Body of pancreas (tissue), 4 donors: ENCODE measurements at regions not wholly inside any gene's neighbourhood (a gene's known extent, or its start where the extent isn't known, plus 50 kb on each side); places are given as distances from the start of the nearest gene placed in this dataset.

Experiments
- ATAC-seq: fragments of 150-250 bp; one replicate; pipeline ENCODE4 v1.9.1; 2016
- DNase-seq, 4 donors: peaks; one replicate each; pipeline ENCODE4 v3.0.0-alpha.2; 2019
- H3K27ac ChIP-seq, 4 donors: fragments of 200-600 bp; sonication (generic); 1 replicate in 3 of 4; 2 replicates in 1 of 4; pipeline versions ENCODE4 v1.5.1 to v1.6.1; 2016 to 2019; ENCODE audit warnings: mild to moderate bottlenecking in 1 of 4, mixed read lengths in 1 of 4, moderate library complexity in 1 of 4
- H3K27me3 ChIP-seq, 2 donors: fragments of 200-600 bp; sonication (generic); one replicate each; pipeline ENCODE4 v1.6.0; 2016; ENCODE audit warnings: mild to moderate bottlenecking in 1 of 2
- H3K36me3 ChIP-seq, 2 donors: fragments of 200-600 bp; sonication (generic); replicated peaks in 1 of 2; 2 replicates each; pipeline ENCODE4 v1.5.1; 2016; ENCODE audit warnings: low read depth in 2 of 2; ENCODE audit not compliant: insufficient read depth in 1 of 2
- H3K4me1 ChIP-seq: fragments of 200-600 bp; sonication (generic); one replicate; pipeline ENCODE4 v1.6.0; 2016
- H3K4me3 ChIP-seq, 2 donors: fragments of 200-600 bp; sonication (generic); 1 replicate in 1 of 2; 2 replicates in 1 of 2; pipeline ENCODE4 v1.5.1; 2016 to 2019
- H3K9me3 ChIP-seq, 3 donors: fragments of 200-600 bp; sonication (generic); 1 replicate in 2 of 3; 2 replicates in 1 of 3; pipeline ENCODE4 v1.5.1; 2016
- POLR2A ChIP-seq, 3 donors: fragments of 450-650 bp; IDR thresholded peaks; one replicate each; pipeline ENCODE4 v1.6.1; 2016; ENCODE audit warnings: antibody characterized with exemption in 3 of 3, mild to moderate bottlenecking in 2 of 3
- WGBS, 2 donors: methylation state at CpG; one replicate each; pipeline ENCODE4 v1.1.5; 2017; 5-methylcytosine and 5-hydroxymethylcytosine counted together
- intact Hi-C: fragments of 100-400 bp; cut with DNase I; formaldehyde crosslinking; loops from one replicate; pipeline ENCODE4 v1.15.1; 2023
- TF ChIP-seq, protein P1 (sequence below), 7 experiments: fragments of 450-650 bp in 4 of 7; fragments of 200-600 bp in 3 of 7; sonication (generic) in 3 of 7; IDR thresholded peaks; one replicate each; pipeline ENCODE4 v1.5.1; 2016 to 2019; ENCODE audit warnings: antibody characterized with exemption in 7 of 7

GRCh38 chr11:70808686-70809375, 410.5 kb downstream of the CTTN start:
- Histone ChIP-seq H3K27me3 (no peaks in the 10 kb centered on the region), H3K4me3 (no peak overlapping the region), H3K36me3 (no peaks in the 10 kb centered on the region), H3K4me1 (no peaks in the 10 kb centered on the region), H3K27ac (no peak overlapping the region), H3K9me3 (no peaks in the 10 kb centered on the region)
- ATAC-seq (no peak), DNase-seq (no peak)
- TF ChIP-seq POLR2A (IDR thresholded peaks at IDR 0.05): no peak
- TF ChIP-seq, protein P1, sequence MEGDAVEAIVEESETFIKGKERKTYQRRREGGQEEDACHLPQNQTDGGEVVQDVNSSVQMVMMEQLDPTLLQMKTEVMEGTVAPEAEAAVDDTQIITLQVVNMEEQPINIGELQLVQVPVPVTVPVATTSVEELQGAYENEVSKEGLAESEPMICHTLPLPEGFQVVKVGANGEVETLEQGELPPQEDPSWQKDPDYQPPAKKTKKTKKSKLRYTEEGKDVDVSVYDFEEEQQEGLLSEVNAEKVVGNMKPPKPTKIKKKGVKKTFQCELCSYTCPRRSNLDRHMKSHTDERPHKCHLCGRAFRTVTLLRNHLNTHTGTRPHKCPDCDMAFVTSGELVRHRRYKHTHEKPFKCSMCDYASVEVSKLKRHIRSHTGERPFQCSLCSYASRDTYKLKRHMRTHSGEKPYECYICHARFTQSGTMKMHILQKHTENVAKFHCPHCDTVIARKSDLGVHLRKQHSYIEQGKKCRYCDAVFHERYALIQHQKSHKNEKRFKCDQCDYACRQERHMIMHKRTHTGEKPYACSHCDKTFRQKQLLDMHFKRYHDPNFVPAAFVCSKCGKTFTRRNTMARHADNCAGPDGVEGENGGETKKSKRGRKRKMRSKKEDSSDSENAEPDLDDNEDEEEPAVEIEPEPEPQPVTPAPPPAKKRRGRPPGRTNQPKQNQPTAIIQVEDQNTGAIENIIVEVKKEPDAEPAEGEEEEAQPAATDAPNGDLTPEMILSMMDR (IDR thresholded peaks at IDR 0.05): no peak
- intact Hi-C loops: no loop called here
- 93 to 94% methylated on average over 20 to 21 of the region's 21 CpGs for WGBS, 2 donors

- Histone ChIP-seq H3K4me1 (no peaks in the 10 kb centered on the region), H3K9me3 (no peaks in the 10 kb centered on the region), H3K27me3 (no peaks in the 10 kb centered on the region), H3K4me3 (no peak overlapping the region), H3K27ac (no peak overlapping the region), H3K36me3 (no peaks in the 10 kb centered on the region)
- DNase-seq: no peak
- ATAC-seq: no peak
- WGBS, 2 donors: 86 to 93% methylated on average over 2 to 9 of the region's 9 CpGs
- intact Hi-C loops: loop anchor here (10.0 kb wide), 1 partner anchor 605 kb away; no protein-coding TSS in a partner anchor
- no peak for TF ChIP-seq POLR2A (IDR thresholded peaks at IDR 0.05)
- TF ChIP-seq, protein P1 (IDR thresholded peaks at IDR 0.05): no peak
These were observed 411.8 kb downstream of the CTTN start for GRCh38 chr11:70810133-70810532.

GRCh38 chr11:70810681-70811080, 412.4 kb downstream of the CTTN start:
- WGBS, 2 donors: 84 to 93% methylated on average over 7 to 8 of the region's 8 CpGs
- TF ChIP-seq, protein P1 (IDR thresholded peaks at IDR 0.05): no peak
- TF ChIP-seq POLR2A (IDR thresholded peaks at IDR 0.05): no peak
- DNase-seq: no peak
- no peaks in the 10 kb centered on the region for H3K36me3 ChIP-seq
- no peaks in the 10 kb centered on the region for H3K27me3 ChIP-seq
- H3K4me3 ChIP-seq: no peak overlapping the region
- no peak overlapping the region for H3K27ac ChIP-seq
- intact Hi-C loops: loop anchor here (10.0 kb wide), 1 partner anchor 604 kb away; no protein-coding TSS in a partner anchor
- no peak for ATAC-seq
- H3K9me3 ChIP-seq: no peaks in the 10 kb centered on the region
- no peaks in the 10 kb centered on the region for H3K4me1 ChIP-seq

- Histone ChIP-seq H3K4me3 (no peak overlapping the region), H3K27ac (no peak overlapping the region), H3K27me3 (no peaks in the 10 kb centered on the region), H3K9me3 (no peaks in the 10 kb centered on the region), H3K4me1 (no peaks in the 10 kb centered on the region), H3K36me3 (no peaks in the 10 kb centered on the region)
- intact Hi-C loops: loop anchor here (10.0 kb wide), 1 partner anchor 603 kb away; no protein-coding TSS in a partner anchor
- DNase-seq (no peak), ATAC-seq (no peak)
- TF ChIP-seq, protein P1 (IDR thresholded peaks at IDR 0.05): no peak
- no peak for TF ChIP-seq POLR2A (IDR thresholded peaks at IDR 0.05)
- 93 to 95% methylated on average over 1 of the region's 1 CpG for WGBS, 2 donors
These were observed 413.2 kb downstream of the CTTN start for GRCh38 chr11:70811483-70811882.

GRCh38 chr11:70811915-70812314, 413.6 kb downstream of the CTTN start:
- intact Hi-C loops: loop anchor here (10.0 kb wide), 1 partner anchor 603 kb away; no protein-coding TSS in a partner anchor
- DNase-seq (no peak), ATAC-seq (no peak)
- Histone ChIP-seq H3K36me3 (no peaks in the 10 kb centered on the region), H3K4me1 (no peaks in the 10 kb centered on the region), H3K4me3 (no peak overlapping the region), H3K9me3 (no peaks in the 10 kb centered on the region), H3K27me3 (no peaks in the 10 kb centered on the region), H3K27ac (no peak overlapping the region)
- TF ChIP-seq POLR2A (IDR thresholded peaks at IDR 0.05): no peak
- TF ChIP-seq, protein P1 (IDR thresholded peaks at IDR 0.05): no peak
- 93% methylated on average over 4 of the region's 4 CpGs for WGBS, 2 donors
